GM12875 (cell line): ENCODE measurements at regions not wholly inside any gene's neighbourhood (a gene's known extent, or its start where the extent isn't known, plus 50 kb on each side); places are given as distances from the start of the nearest gene placed in this dataset.
"Not testable (repeated sequence)": the region's sequence is repeated elsewhere in the genome, so short reads cannot be mapped to it uniquely, and the experiment has no call there.

ENCODE experiments used
- H3K4me3 ChIP-seq: one replicate; pipeline ENCODE4 v1.5.1; 2011; ENCODE audit warnings: low read depth, low read length, control low read depth
- CTCF ChIP-seq: IDR thresholded peaks from 2 replicates; pipeline ENCODE4 v1.5.1; 2011; ENCODE audit warnings: low read depth, mild to moderate bottlenecking, control low read depth, inconsistent platforms, low read length, moderate library complexity, borderline replicate concordance; ENCODE audit not compliant: insufficient read depth

GRCh38 chr10:57096044-57096443 lies 735.0 kb upstream of the ZWINT start:
- no peak overlapping the region for H3K4me3 ChIP-seq
- no peak for TF ChIP-seq CTCF

- H3K4me3 ChIP-seq = no peak overlapping the region
- no peak for TF ChIP-seq CTCF
Observed at GRCh38 chr10:57094965-57095364, 733.9 kb upstream of the ZWINT start.

GRCh38 chr10:57094083-57094482 lies 733.0 kb upstream of the ZWINT start:
- H3K4me3 ChIP-seq = no peak overlapping the region
- no peak for TF ChIP-seq CTCF

- TF ChIP-seq CTCF = no peak
- no peak overlapping the region for H3K4me3 ChIP-seq
Observed at GRCh38 chr10:57053530-57053929, 692.5 kb upstream of the ZWINT start.

GRCh38 chr10:57049096-57049495 lies 688.0 kb upstream of the ZWINT start:
- TF ChIP-seq CTCF = no peak
- no peak overlapping the region for H3K4me3 ChIP-seq

GRCh38 chr10:57038531-57038930 lies 677.5 kb upstream of the ZWINT start:
- TF ChIP-seq CTCF = no peak
- no peak overlapping the region for H3K4me3 ChIP-seq

- TF ChIP-seq CTCF = no peak
Observed at GRCh38 chr10:57035310-57035709, 674.3 kb upstream of the ZWINT start.

GRCh38 chr10:57032301-57032700 lies 671.2 kb upstream of the ZWINT start:
- not testable (repeated sequence) for H3K4me3 ChIP-seq

More at GRCh38 chr10:57035310-57035709, 674.3 kb upstream of the ZWINT start:
- H3K4me3 ChIP-seq = no peak overlapping the region
